Mesenchymal stem cell (in vitro differentiated cells and primary cell): ENCODE measurements at regions not wholly inside any gene's neighbourhood (a gene's known extent, or its start where the extent isn't known, plus 50 kb on each side); places are given as distances from the start of the nearest gene placed in this dataset.
A peak's percentile ranks its signal among the peaks of the same experiment; 100 is the strongest.

Experiments
- DNase-seq: peaks from one replicate; pipeline ENCODE4 v3.0.0-alpha.2; 2013
- H2AFZ ChIP-seq: one replicate; pipeline ENCODE4 v1.6.1; 2013; ENCODE audit warnings: low read depth, mild to moderate bottlenecking, control low read depth, inconsistent platforms, low read length, moderate library complexity
- H2AK5ac ChIP-seq: 2 replicates; pipeline ENCODE4 v1.6.1; 2013; ENCODE audit warnings: low read length, moderate library complexity, mild to moderate bottlenecking, inconsistent platforms; ENCODE audit not compliant: severe bottlenecking
- H2BK120ac ChIP-seq: one replicate; pipeline ENCODE4 v1.6.1; 2013; ENCODE audit warnings: low read depth, mild to moderate bottlenecking, inconsistent platforms, low read length, moderate library complexity
- H2BK12ac ChIP-seq, 2 experiments: one replicate each; pipeline ENCODE4 v1.6.1; 2013; ENCODE audit warnings: inconsistent platforms in 2 of 2, low read length in 2 of 2, mild to moderate bottlenecking in 2 of 2, moderate library complexity in 2 of 2, control low read depth in 1 of 2
- H2BK15ac ChIP-seq: one replicate; pipeline ENCODE4 v1.6.1; 2013; ENCODE audit warnings: mild to moderate bottlenecking, low read depth, inconsistent platforms; ENCODE audit not compliant: poor library complexity, severe bottlenecking
- H2BK5ac ChIP-seq: 2 replicates; pipeline ENCODE4 v1.6.1; 2013; ENCODE audit warnings: low read depth, mild to moderate bottlenecking, low read length, control low read depth, inconsistent platforms; ENCODE audit not compliant: poor library complexity, severe bottlenecking
- H3K14ac ChIP-seq, 2 experiments: one replicate each; pipeline ENCODE4 v1.6.1; 2013; ENCODE audit warnings: inconsistent platforms in 2 of 2, low read length in 2 of 2, control low read depth in 1 of 2, mild to moderate bottlenecking in 1 of 2, moderate library complexity in 1 of 2
- H3K18ac ChIP-seq, 2 experiments: one replicate each; pipeline ENCODE4 v1.6.1; 2013; ENCODE audit warnings: inconsistent platforms in 2 of 2, low read length in 2 of 2, control low read depth in 1 of 2, low read depth in 1 of 2, mild to moderate bottlenecking in 1 of 2
- H3K23ac ChIP-seq, 2 experiments: one replicate each; pipeline ENCODE4 v1.6.1; 2013; ENCODE audit warnings: inconsistent platforms in 2 of 2, low read length in 2 of 2, mild to moderate bottlenecking in 2 of 2, moderate library complexity in 2 of 2, control low read depth in 1 of 2
- H3K27ac ChIP-seq: 2 replicates; pipeline ENCODE4 v1.5.1; 2013; ENCODE audit warnings: mild to moderate bottlenecking, moderate library complexity, low read length, control low read depth, inconsistent platforms; ENCODE audit not compliant: poor library complexity, severe bottlenecking
- H3K27me3 ChIP-seq, 2 experiments: 2 replicates each; pipeline versions ENCODE4 v1.6.1 to v1.7.0; 2013; ENCODE audit warnings: low read length in 2 of 2, mild to moderate bottlenecking in 2 of 2, moderate library complexity in 2 of 2, control low read depth in 1 of 2, inconsistent platforms in 1 of 2; ENCODE audit not compliant: control insufficient read depth in 1 of 2, insufficient read depth in 1 of 2
- H3K36me3 ChIP-seq, 2 experiments: 2 replicates each; pipeline versions ENCODE4 v1.6.1 to v1.7.0; 2013; ENCODE audit warnings: low read length in 2 of 2, control low read depth in 1 of 2, inconsistent platforms in 1 of 2, low read depth in 1 of 2, mild to moderate bottlenecking in 1 of 2; ENCODE audit not compliant: insufficient read depth in 2 of 2, control insufficient read depth in 1 of 2
- H3K4ac ChIP-seq, 2 experiments: one replicate each; pipeline ENCODE4 v1.6.1; 2013; ENCODE audit warnings: inconsistent platforms in 2 of 2, low read length in 2 of 2, mild to moderate bottlenecking in 2 of 2, moderate library complexity in 2 of 2, control low read depth in 1 of 2, low read depth in 1 of 2
- H3K4me1 ChIP-seq: 2 replicates; pipeline ENCODE4 v1.6.1; 2013; ENCODE audit warnings: low read depth, low read length, control low read depth; ENCODE audit not compliant: control insufficient read depth, insufficient read depth
- H3K4me2 ChIP-seq: 2 replicates; pipeline ENCODE4 v1.6.1; 2013; ENCODE audit warnings: low read length, mild to moderate bottlenecking, inconsistent platforms; ENCODE audit not compliant: poor library complexity, severe bottlenecking
- H3K4me3 ChIP-seq, 2 experiments: 2 replicates each; pipeline versions ENCODE4 v1.5.1 to v1.7.0; 2013; ENCODE audit warnings: low read length in 2 of 2, mild to moderate bottlenecking in 2 of 2, control low read depth in 1 of 2, low read depth in 1 of 2; ENCODE audit not compliant: insufficient read depth in 1 of 2
- H3K79me1 ChIP-seq: replicated peaks from 2 replicates; pipeline ENCODE4 v1.6.1; 2013; ENCODE audit warnings: mild to moderate bottlenecking, control low read depth, low read length, inconsistent platforms; ENCODE audit not compliant: poor library complexity, severe bottlenecking
- H3K9ac ChIP-seq: 2 replicates; pipeline ENCODE4 v1.7.0; 2013; ENCODE audit warnings: mild to moderate bottlenecking, low read length, moderate library complexity
- H3K9me3 ChIP-seq: 2 replicates; pipeline ENCODE4 v1.7.0; 2013; ENCODE audit warnings: mild to moderate bottlenecking, low read length; ENCODE audit not compliant: control insufficient read depth
- H4K8ac ChIP-seq: one replicate; pipeline ENCODE4 v1.6.1; 2013; ENCODE audit warnings: inconsistent platforms, mild to moderate bottlenecking, low read length, moderate library complexity
- H4K91ac ChIP-seq: one replicate; pipeline ENCODE4 v1.6.1; 2013; ENCODE audit warnings: mild to moderate bottlenecking, low read length, inconsistent platforms
- WGBS: methylation state at CpG from one replicate; pipeline ENCODE4 v1.1.7; 2013; ENCODE audit warnings: mixed read lengths; 5-methylcytosine and 5-hydroxymethylcytosine counted together

DNA sequence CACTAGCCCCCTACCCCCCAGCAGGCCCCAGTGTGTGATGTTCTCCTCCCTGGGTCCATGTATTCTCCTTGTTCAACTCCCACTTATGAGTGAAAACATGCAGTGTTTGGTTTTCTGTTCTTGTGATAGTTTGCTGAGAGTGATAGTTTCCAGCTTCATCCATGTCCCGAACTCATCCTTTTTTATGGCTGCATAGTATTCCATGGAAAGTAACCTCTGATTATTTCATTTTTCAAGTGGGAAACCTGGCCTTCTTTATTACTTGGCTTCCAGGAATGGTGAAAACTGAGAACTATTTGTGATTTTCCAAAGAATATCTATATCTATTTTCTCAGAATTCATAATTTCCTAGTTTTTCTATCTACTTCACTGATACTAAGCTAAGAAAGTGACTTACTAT lies 235.0 kb downstream of the MTERF1 start:
- Histone ChIP-seq H2BK12ac (no peak overlapping the region), H2BK5ac (no peak overlapping the region), H3K4me3 (no peak overlapping the region), H2BK15ac (no peak overlapping the region), H3K4me1 (no peaks in the 10 kb centered on the region), H2AK5ac (no peak overlapping the region), H3K9me3 (peaks cover 4% of the 10 kb centered on the region), H3K4me2 (no peak overlapping the region), H3K27me3 (no peaks in the 10 kb centered on the region), H3K27ac (no peak overlapping the region), H3K9ac (no peak overlapping the region), H2AFZ (no peak overlapping the region), H4K8ac (no peak overlapping the region), H3K79me1 (no peaks in the 10 kb centered on the region), H3K4ac (no peak overlapping the region), H3K18ac (no peak overlapping the region), H4K91ac (no peak overlapping the region), H3K36me3 (no peaks in the 10 kb centered on the region), H2BK120ac (no peak overlapping the region), H3K14ac (no peak overlapping the region), H3K23ac (no peak overlapping the region)
- 33% methylated on average over 1 of the region's 1 CpG for WGBS
- no peak for DNase-seq

DNA sequence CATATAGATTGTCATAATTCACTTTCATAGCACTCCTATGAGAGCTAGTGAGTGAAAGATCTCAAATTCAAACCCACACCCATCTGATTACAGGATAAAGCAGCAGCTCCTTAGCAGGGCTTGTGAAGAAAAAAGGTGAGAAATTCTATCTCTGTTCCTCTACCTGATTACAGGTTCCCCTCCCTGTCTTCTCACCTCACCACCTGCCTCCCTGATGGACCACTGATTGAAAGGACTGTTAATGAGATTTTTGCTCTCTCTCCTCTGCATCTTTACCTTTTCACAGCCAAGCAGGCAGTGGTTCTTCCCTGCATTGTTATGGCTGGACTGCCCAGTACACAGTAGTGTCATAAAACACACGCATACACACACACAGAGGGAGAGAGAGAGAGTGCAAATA lies 228.5 kb downstream of the MTERF1 start:
- no peaks in the 10 kb centered on the region for H3K36me3 ChIP-seq
- no peak overlapping the region for H3K14ac ChIP-seq
- no peak overlapping the region for H3K4ac ChIP-seq
- no peaks in the 10 kb centered on the region for H3K27me3 ChIP-seq
- no peaks in the 10 kb centered on the region for H3K79me1 ChIP-seq
- no peak overlapping the region for H3K23ac ChIP-seq
- no peak overlapping the region for H3K9ac ChIP-seq
- H3K4me1 ChIP-seq: no peaks in the 10 kb centered on the region
- H3K9me3 ChIP-seq: peaks cover 4% of the 10 kb centered on the region
- no peak overlapping the region for H3K4me3 ChIP-seq
- H2BK15ac ChIP-seq: no peak overlapping the region
- no peak overlapping the region for H4K8ac ChIP-seq
- no peak overlapping the region for H2AFZ ChIP-seq
- no peak overlapping the region for H3K18ac ChIP-seq
- no peak overlapping the region for H2BK120ac ChIP-seq
- H3K4me2 ChIP-seq: no peak overlapping the region
- WGBS: 71% methylated on average over 1 of the region's 1 CpG
- no peak overlapping the region for H2BK5ac ChIP-seq
- DNase-seq: no peak
- no peak overlapping the region for H3K27ac ChIP-seq
- H2BK12ac ChIP-seq: no peak overlapping the region
- H4K91ac ChIP-seq: no peak overlapping the region
- H2AK5ac ChIP-seq: no peak overlapping the region

DNA sequence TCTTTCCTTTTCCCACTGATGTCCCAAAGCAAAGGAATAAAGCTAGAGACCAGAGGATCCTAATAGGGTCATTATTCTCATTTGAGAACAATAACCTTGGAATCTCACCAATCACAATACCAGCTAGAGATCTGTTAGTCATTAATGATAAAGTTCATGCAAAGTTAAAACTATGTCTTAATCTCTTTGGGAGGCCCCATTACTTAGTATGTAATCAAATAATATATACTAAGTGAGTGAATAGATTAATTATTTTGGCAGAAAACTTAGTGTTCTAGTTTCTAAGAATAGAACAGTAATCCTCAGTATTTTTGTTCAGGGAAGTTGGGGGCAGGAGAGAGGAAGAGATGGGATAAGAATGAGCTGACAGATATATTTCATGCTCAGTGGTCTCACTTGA lies 227.2 kb downstream of the MTERF1 start:
- no peak overlapping the region for H4K91ac ChIP-seq
- no peak overlapping the region for H3K14ac ChIP-seq
- no peak overlapping the region for H3K23ac ChIP-seq
- no peak for DNase-seq
- H3K9ac ChIP-seq: no peak overlapping the region
- H3K4me1 ChIP-seq: no peaks in the 10 kb centered on the region
- H3K27ac ChIP-seq: no peak overlapping the region
- peaks cover 4% of the 10 kb centered on the region for H3K9me3 ChIP-seq
- H2BK5ac ChIP-seq: no peak overlapping the region
- H3K4ac ChIP-seq: no peak overlapping the region
- no peaks in the 10 kb centered on the region for H3K36me3 ChIP-seq
- no peak overlapping the region for H2AK5ac ChIP-seq
- H3K4me3 ChIP-seq: no peak overlapping the region
- no peak overlapping the region for H3K4me2 ChIP-seq
- H3K79me1 ChIP-seq: no peaks in the 10 kb centered on the region
- no peak overlapping the region for H4K8ac ChIP-seq
- no peak overlapping the region for H2BK15ac ChIP-seq
- H2BK12ac ChIP-seq: no peak overlapping the region
- no peak overlapping the region for H2AFZ ChIP-seq
- no peaks in the 10 kb centered on the region for H3K27me3 ChIP-seq
- H2BK120ac ChIP-seq: no peak overlapping the region
- no peak overlapping the region for H3K18ac ChIP-seq

DNA sequence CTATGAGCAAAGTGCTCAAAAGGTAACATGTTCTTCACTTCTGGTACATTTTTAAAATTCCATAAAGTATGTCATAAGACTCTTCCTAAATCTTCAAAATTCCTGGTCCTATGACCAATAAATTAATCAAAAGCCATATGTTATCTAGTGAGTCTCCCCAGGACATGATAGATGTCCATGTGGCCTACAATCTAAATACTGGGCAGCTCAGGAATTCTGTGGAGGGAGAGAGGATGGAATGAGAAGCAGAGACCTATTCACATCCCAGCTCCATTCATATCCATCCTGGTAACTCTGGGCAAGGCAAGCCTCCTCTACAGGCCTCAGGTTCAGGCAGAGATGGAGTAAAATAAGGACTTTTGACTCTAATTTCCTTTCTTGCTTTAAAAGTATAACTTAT lies 224.8 kb downstream of the MTERF1 start:
- Histone ChIP-seq H2BK15ac (no peak overlapping the region), H4K8ac (no peak overlapping the region), H3K36me3 (no peaks in the 10 kb centered on the region), H4K91ac (no peak overlapping the region), H3K14ac (no peak overlapping the region), H3K9me3 (no peaks in the 10 kb centered on the region), H3K9ac (peak overlapping the region; percentile 10), H3K4me3 (peak overlapping the region in 1 of 2 experiments; percentile 10), H3K4ac (no peak overlapping the region), H2BK12ac (no peak overlapping the region), H2AK5ac (no peak overlapping the region), H3K23ac (no peak overlapping the region), H2BK5ac (no peak overlapping the region), H3K27ac (no peak overlapping the region), H2BK120ac (no peak overlapping the region), H3K4me2 (no peak overlapping the region), H3K79me1 (no peaks in the 10 kb centered on the region), H3K18ac (no peak overlapping the region), H2AFZ (no peak overlapping the region), H3K4me1 (no peaks in the 10 kb centered on the region), H3K27me3 (no peaks in the 10 kb centered on the region)
- DNase-seq: no peak
